ENCODE measurements at regions not wholly inside any gene's neighbourhood (a gene's known extent, or its start where the extent isn't known, plus 50 kb on each side); places are given as distances from the start of the nearest gene placed in this dataset.
"Not testable (repeated sequence)": the region's sequence is repeated elsewhere in the genome, so short reads cannot be mapped to it uniquely, and the experiment has no call there.

DNA sequence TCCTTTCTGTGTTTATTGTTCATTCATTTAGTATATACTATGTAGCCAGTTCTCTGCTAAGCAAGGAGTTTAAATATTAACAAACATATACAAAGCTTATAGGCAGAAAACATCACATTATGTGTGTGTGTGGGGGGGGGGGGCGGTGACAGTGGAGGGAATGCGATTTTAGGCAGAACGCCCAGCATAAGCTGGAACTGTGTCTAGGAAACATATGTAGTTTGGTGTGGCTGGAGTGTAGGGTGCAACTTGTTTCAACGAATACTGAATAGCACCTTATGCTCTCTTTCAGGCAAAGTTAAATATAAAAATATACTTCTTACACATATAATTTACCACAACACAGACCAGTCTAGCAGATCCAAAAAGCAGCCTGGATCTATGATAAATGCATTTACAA is 980.6 kb downstream of the SLC6A15 start:
- ATAC-seq (ENCODE audit: low FRiP score) (no peak), DNase-seq (ENCODE audit: low spot score) (no peak)
- TF ChIP-seq, protein P1, sequence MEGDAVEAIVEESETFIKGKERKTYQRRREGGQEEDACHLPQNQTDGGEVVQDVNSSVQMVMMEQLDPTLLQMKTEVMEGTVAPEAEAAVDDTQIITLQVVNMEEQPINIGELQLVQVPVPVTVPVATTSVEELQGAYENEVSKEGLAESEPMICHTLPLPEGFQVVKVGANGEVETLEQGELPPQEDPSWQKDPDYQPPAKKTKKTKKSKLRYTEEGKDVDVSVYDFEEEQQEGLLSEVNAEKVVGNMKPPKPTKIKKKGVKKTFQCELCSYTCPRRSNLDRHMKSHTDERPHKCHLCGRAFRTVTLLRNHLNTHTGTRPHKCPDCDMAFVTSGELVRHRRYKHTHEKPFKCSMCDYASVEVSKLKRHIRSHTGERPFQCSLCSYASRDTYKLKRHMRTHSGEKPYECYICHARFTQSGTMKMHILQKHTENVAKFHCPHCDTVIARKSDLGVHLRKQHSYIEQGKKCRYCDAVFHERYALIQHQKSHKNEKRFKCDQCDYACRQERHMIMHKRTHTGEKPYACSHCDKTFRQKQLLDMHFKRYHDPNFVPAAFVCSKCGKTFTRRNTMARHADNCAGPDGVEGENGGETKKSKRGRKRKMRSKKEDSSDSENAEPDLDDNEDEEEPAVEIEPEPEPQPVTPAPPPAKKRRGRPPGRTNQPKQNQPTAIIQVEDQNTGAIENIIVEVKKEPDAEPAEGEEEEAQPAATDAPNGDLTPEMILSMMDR (IDR thresholded peaks at IDR 0.05) = no peak

DNA sequence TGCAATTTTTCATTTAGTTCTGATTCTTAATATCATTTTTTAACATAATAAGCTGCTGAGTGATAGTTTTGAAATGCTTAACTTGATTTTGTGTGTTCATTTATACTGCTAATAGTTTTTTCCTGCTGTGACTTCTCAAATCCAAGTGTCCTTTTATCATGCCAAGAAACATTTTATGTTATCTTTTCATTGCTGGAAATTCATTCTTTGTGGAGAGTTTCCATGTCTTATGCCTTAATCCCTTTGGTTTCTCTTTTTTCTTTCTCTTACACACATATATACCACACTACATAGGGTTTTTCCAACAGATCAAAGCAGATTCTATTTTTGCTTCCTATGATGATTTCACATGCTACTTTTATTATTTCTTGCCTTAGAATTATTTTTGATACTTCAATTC is 981.1 kb downstream of the SLC6A15 start:
- TF ChIP-seq, protein P1 (IDR thresholded peaks at IDR 0.05) = no peak
- DNase-seq (ENCODE audit: low spot score) (no peak), ATAC-seq (ENCODE audit: low FRiP score) (no peak)

DNA sequence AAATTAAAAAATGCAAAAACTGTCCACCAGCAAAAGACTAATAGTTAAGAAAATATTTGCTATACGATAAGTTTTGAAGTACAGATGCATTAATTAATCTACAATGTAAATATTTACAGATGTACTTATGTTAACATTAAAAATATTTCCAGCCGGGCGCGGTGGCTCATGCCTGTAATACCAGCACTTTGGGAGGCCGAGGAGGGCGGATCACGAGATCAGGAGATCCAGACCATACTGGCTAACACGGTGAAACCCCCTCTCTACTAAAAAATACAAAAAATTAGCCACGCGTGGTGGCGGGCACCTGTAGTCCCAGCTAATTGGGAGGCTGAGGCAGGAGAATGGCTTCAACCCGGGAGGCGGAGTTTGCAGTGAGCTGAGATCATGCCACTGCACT is 982.8 kb downstream of the SLC6A15 start:
- ATAC-seq (ENCODE audit: low FRiP score) = not testable (repeated sequence)

DNA sequence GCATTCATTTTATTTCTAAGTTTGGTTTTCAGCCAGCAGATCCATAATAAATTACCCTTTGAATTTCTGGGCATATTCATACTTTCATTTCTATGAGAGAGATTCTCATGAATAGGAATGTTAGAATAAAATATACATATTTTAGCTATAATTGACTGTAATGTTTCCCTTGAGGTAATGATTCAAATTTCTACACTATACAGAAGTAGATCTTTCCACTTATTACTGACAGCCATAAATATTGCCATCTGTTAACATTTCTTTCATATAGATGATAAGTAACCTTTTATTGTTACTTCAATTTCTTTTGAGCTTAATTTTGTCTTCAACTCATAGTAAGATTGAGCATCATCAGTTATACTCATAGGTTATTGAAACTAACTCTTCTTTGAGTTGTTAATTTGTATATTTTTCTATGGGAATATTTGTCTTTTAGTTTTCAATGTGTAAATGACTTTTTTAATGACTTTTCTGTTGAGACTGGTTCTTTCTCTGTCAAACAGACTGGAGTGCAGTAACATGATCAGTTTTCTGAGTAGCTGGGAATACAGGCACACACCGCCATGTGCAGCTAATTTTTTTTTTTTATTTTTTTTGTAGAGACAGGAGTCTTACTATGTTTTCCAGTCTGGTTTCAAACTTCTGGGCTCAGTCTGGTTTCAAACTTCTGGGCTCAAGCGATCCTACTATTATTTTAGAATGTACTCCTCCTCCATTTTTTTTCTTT is 991.6 kb downstream of the SLC6A15 start:
- TF ChIP-seq, protein P1 (IDR thresholded peaks at IDR 0.05) = no peak
- DNase-seq (ENCODE audit: low spot score) (no peak), ATAC-seq (ENCODE audit: low FRiP score) (no peak)

More for the DNA sequence above, 982.8 kb downstream of the SLC6A15 start:
- DNase-seq (ENCODE audit: low spot score) = not testable (repeated sequence)

DNA sequence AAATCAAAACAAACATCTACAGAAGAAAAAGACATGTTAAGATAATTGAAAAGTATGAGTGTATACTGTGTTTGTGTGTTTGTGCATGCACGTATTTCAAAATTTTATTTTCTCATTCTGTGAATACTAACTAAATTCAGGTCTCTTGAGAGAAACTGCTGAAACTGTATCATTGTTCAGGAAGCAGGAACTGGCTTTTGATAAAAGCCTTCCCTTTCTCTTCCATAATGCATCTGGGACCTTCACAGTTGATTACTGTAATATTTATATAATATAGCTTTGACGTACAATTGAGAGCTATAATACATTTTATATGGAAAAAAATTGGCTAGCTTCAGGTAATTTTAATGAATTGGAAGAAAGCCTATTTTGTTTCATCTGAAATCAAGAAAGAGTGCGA is 993.5 kb downstream of the SLC6A15 start:
- no peak for DNase-seq (ENCODE audit: low spot score)
- ATAC-seq (ENCODE audit: low FRiP score) = no peak
- TF ChIP-seq, protein P1 (IDR thresholded peaks at IDR 0.05) = no peak

DNA sequence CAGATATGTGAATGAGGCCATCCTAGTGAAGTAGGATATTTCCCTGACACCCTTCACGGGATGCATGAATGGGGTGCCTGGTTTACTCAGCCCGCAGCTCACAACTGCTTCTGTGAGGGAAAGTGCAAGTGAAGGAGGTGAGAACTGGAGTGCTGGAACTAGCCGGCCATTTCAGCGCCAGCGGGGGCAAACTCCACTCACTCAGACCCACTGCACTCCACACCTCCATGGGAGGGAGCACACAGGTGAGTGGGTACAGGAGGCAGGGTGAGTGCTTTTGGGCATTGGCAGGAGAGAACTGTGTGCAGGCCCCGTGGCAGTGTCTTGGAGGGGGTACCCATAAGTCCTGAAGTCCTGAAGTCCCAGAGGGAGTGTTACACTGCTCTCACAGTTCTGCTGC is 1008.4 kb downstream of the SLC6A15 start:
- no peak for DNase-seq (ENCODE audit: low spot score)
- TF ChIP-seq, protein P1 (IDR thresholded peaks at IDR 0.05) = no peak
- no peak for ATAC-seq (ENCODE audit: low FRiP score)

DNA sequence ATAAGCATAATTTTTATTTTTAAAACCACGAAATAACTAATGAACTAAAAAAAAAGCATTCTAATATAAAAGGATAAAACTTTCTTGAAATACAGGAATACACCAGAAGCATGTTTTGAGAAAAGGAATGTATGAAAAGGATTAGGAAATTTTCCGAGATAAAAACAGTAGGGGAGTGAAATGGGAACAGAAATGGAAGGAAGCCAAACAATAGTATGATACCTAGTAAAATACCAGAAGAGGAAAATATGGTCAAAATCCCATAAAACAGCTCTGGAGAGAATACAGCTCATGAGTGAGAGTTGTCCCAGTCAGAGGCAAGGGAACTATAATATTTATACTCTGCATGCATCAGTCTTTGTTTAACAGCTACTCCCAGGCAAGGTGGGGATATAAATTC is 1016.2 kb downstream of the SLC6A15 start:
- TF ChIP-seq, protein P1 (IDR thresholded peaks at IDR 0.05) = no peak
- DNase-seq (ENCODE audit: low spot score) = no peak
- ATAC-seq (ENCODE audit: low FRiP score) = peak; percentile 32
